Tibial nerve (tissue), 4 donors: ENCODE measurements at regions not wholly inside any gene's neighbourhood (a gene's known extent, or its start where the extent isn't known, plus 50 kb on each side); places are given as distances from the start of the nearest gene placed in this dataset.

Experiments
- DNase-seq, 2 donors: peaks; one replicate each; pipeline ENCODE4 v3.0.0-alpha.2; 2019; ENCODE audit warnings: low spot score in 2 of 2
- H3K27ac ChIP-seq, 4 donors: fragments of 200-600 bp; sonication (generic) in 3 of 4; one replicate each; pipeline ENCODE4 v1.5.1; 2017 to 2019; ENCODE audit warnings: mild to moderate bottlenecking in 1 of 4
- H3K27me3 ChIP-seq, 2 donors: fragments of 200-600 bp; sonication (generic) in 1 of 2; one replicate each; pipeline versions ENCODE4 v1.5.1 to v1.6.0; 2017 to 2019
- H3K36me3 ChIP-seq, 3 donors: fragments of 200-600 bp; sonication (generic); one replicate each; pipeline ENCODE4 v1.5.1; 2018 to 2019
- H3K4me1 ChIP-seq, 4 donors: fragments of 200-600 bp; sonication (generic) in 3 of 4; one replicate each; pipeline ENCODE4 v1.5.1; 2017 to 2019
- H3K4me3 ChIP-seq, 4 donors: fragments of 200-600 bp; sonication (generic) in 3 of 4; one replicate each; pipeline ENCODE4 v1.5.1; 2017 to 2019; ENCODE audit warnings: mild to moderate bottlenecking in 1 of 4, moderate library complexity in 1 of 4
- H3K9me3 ChIP-seq, 4 donors: fragments of 200-600 bp; sonication (generic) in 3 of 4; one replicate each; pipeline ENCODE4 v1.5.1; 2017 to 2019
- CTCF ChIP-seq, 5 experiments: fragments of 200-600 bp in 3 of 5; fragments of 450-650 bp in 2 of 5; sonication (generic) in 3 of 5; IDR thresholded peaks; one replicate each; pipeline ENCODE4 v1.5.1; 2016 to 2019; ENCODE audit warnings: antibody characterized with exemption in 5 of 5, mild to moderate bottlenecking in 3 of 5, moderate library complexity in 2 of 5
- EP300 ChIP-seq, 2 donors: sonication (generic); formaldehyde crosslinking; IDR thresholded peaks; one replicate each; pipeline ENCODE4 v1.6.1; 2017; ENCODE audit warnings: antibody characterized with exemption in 2 of 2, mild to moderate bottlenecking in 1 of 2
- POLR2A ChIP-seq, 2 donors: fragments of 450-650 bp; IDR thresholded peaks; one replicate each; pipeline ENCODE4 v1.6.1; 2017; ENCODE audit warnings: antibody characterized with exemption in 2 of 2, mild to moderate bottlenecking in 2 of 2, moderate library complexity in 2 of 2
- WGBS, 2 donors: methylation state at CpG; one replicate each; pipeline ENCODE4 v1.1.5; 2018; 5-methylcytosine and 5-hydroxymethylcytosine counted together

- H3K36me3 ChIP-seq, result no peaks in the 10 kb centered on the region
- no peaks in the 10 kb centered on the region for H3K27me3 ChIP-seq
- peaks cover 0 to 1% (median 0%) of the 10 kb centered on the region in 4 donors for H3K9me3 ChIP-seq
- WGBS, 2 donors, result 96 to 99% methylated on average over 2 of the region's 2 CpGs
- TF ChIP-seq EP300 (IDR thresholded peaks at IDR 0.05) (no peak), POLR2A (IDR thresholded peaks at IDR 0.05) (no peak), CTCF (IDR thresholded peaks at IDR 0.05) (no peak)
- no peaks in the 10 kb centered on the region for H3K4me1 ChIP-seq
- H3K27ac ChIP-seq, result no peak overlapping the region
- H3K4me3 ChIP-seq, result no peak overlapping the region
- no peak for DNase-seq
Measured at GRCh38 chr4:165720411-165721082, 152.5 kb upstream of the TLL1 start.

- Histone ChIP-seq H3K36me3 (no peaks in the 10 kb centered on the region), H3K27ac (no peak overlapping the region), H3K4me3 (no peak overlapping the region), H3K27me3 (no peaks in the 10 kb centered on the region), H3K9me3 (no peaks in the 10 kb centered on the region), H3K4me1 (no peaks in the 10 kb centered on the region)
- TF ChIP-seq EP300 (IDR thresholded peaks at IDR 0.05) (no peak), CTCF (IDR thresholded peaks at IDR 0.05) (no peak), POLR2A (IDR thresholded peaks at IDR 0.05) (no peak)
- no peak for DNase-seq
- 80 to 91% methylated on average over 4 of the region's 4 CpGs for WGBS, 2 donors
Measured at GRCh38 chr4:165721815-165722214, 151.2 kb upstream of the TLL1 start.

GRCh38 chr4:165723051-165723795 is 149.8 kb upstream of the TLL1 start:
- no peak overlapping the region for H3K4me3 ChIP-seq
- H3K27ac ChIP-seq, result no peak overlapping the region
- no peaks in the 10 kb centered on the region for H3K36me3 ChIP-seq
- no peaks in the 10 kb centered on the region for H3K27me3 ChIP-seq
- WGBS, 2 donors, result 55 to 68% methylated on average over 4 of the region's 4 CpGs
- no peak for TF ChIP-seq POLR2A (IDR thresholded peaks at IDR 0.05)
- no peak for TF ChIP-seq CTCF (IDR thresholded peaks at IDR 0.05)
- TF ChIP-seq EP300 (IDR thresholded peaks at IDR 0.05), result no peak
- H3K9me3 ChIP-seq, result no peaks in the 10 kb centered on the region
- H3K4me1 ChIP-seq, result no peaks in the 10 kb centered on the region
- DNase-seq, result no peak

- H3K4me3 ChIP-seq, result no peak overlapping the region
- no peaks in the 10 kb centered on the region for H3K9me3 ChIP-seq
- no peaks in the 10 kb centered on the region for H3K4me1 ChIP-seq
- WGBS, 2 donors, result 41 to 44% methylated on average over 2 of the region's 2 CpGs
- no peaks in the 10 kb centered on the region for H3K27me3 ChIP-seq
- no peak for TF ChIP-seq EP300 (IDR thresholded peaks at IDR 0.05)
- DNase-seq, result no peak
- H3K27ac ChIP-seq, result no peak overlapping the region
- H3K36me3 ChIP-seq, result no peaks in the 10 kb centered on the region
Measured at GRCh38 chr4:165724786-165725185, 148.3 kb upstream of the TLL1 start.

GRCh38 chr4:165725352-165725751 is 147.7 kb upstream of the TLL1 start:
- TF ChIP-seq POLR2A (IDR thresholded peaks at IDR 0.05), result no peak
- Histone ChIP-seq H3K9me3 (no peaks in the 10 kb centered on the region), H3K36me3 (no peaks in the 10 kb centered on the region), H3K27me3 (no peaks in the 10 kb centered on the region), H3K4me1 (no peaks in the 10 kb centered on the region), H3K4me3 (no peak overlapping the region), H3K27ac (no peak overlapping the region)
- no peak for DNase-seq
- 44 to 61% methylated on average over 1 of the region's 1 CpG for WGBS, 2 donors

GRCh38 chr4:165726831-165727230 is 146.2 kb upstream of the TLL1 start:
- no peak for DNase-seq
- no peaks in the 10 kb centered on the region for H3K4me1 ChIP-seq
- H3K36me3 ChIP-seq, result no peaks in the 10 kb centered on the region
- no peak overlapping the region for H3K4me3 ChIP-seq
- H3K27me3 ChIP-seq, result no peaks in the 10 kb centered on the region
- WGBS, 2 donors, result 63 to 72% methylated on average over 2 of the region's 2 CpGs
- H3K27ac ChIP-seq, result no peak overlapping the region
- TF ChIP-seq EP300 (IDR thresholded peaks at IDR 0.05) (no peak), CTCF (IDR thresholded peaks at IDR 0.05) (no peak), POLR2A (IDR thresholded peaks at IDR 0.05) (no peak)
- H3K9me3 ChIP-seq, result no peaks in the 10 kb centered on the region
